ENCODE measurements at regions not wholly inside any gene's neighbourhood (a gene's known extent, or its start where the extent isn't known, plus 50 kb on each side); places are given as distances from the start of the nearest gene placed in this dataset.

DNA sequence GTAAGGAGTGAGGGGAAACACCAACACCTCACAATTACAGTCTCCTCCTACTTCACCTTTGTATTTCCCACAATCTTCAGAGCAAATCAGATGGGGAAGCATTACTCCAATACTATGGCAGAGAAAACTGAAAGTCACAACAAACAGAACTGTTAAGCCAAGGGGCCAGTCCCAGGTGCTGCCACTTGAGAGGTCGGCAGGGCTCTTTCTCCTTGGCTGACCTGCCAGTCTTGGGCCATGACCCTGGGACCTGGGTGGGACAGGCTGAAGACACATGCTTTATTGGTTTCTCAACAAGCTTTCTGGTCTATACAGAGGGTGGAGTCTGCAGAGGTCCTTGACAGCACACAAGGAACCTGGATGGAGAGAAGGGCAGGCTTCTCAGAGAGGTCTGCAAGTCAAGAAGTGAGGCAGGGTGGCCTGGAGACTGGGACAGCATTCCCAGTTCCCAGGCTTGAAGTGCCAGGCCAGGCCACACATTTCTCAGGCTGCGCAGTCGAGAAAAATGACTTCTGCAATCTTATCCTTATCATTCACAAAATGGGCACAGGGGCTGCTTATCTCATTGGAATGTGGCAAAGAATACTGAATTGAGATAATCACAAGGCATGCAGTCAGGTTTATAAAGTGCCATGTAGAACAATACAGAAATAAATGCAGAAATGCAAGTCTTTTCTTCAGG is 301.0 kb downstream of the CXCL12 start:
- no peak for DNase-seq

DNA sequence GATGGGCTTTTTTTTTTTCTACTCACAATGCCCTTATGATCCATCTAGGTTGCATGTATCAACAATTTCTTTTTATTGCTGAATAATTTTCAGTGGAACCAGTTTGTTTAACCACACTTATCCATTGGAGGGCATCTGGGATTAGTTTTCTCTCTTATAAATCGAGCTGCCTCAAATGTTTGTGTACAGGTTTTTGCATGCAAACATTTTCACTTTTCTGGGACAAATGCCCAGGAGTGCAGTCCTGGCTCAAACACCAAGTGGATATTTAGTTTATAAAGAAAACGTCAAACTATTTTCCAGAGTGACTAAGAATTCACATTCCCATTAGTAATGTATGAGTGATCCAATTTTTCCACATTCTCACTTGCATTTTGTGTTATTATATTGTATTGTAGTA is 313.4 kb downstream of the CXCL12 start:
- DNase-seq, result no peak

DNA sequence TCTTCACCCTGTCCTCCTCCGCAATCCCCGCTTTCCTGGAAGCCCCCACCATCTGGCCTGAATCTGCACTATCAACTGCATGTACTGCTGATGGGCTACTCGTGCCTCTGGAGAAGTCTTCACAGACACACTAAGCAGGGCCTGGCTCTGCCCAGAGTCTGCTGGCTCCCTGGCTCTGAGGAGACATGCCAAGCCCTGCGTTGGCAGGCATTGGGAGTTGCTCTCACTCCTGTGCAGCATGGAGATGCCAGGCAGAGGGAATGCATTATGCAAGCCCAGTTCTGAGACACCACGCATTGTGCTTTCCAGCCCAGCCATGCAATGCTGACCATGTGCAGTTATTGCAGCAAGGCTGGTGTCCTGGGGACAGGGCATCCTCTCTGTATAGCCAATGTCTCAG is 314.6 kb downstream of the CXCL12 start:
- DNase-seq, result no peak

DNA sequence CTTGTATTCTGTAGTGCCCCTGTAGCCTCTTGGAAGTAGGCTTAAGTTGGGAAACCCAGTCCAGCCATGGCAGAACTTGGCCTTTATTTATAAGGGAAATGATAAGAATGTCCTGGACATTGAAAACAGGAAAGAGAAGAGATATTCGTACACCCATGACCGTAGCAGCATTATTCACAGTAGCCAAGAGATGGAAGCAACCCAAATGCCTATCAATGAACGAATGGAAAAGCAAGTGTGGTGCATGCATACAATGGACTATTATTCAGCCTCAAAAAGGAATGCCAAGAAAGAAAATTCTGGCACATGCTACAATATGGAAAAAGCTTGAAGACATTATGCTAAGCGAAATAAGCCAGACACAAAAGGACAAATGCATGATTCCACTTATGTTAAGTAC is 315.3 kb downstream of the CXCL12 start:
- DNase-seq, result no peak

DNA sequence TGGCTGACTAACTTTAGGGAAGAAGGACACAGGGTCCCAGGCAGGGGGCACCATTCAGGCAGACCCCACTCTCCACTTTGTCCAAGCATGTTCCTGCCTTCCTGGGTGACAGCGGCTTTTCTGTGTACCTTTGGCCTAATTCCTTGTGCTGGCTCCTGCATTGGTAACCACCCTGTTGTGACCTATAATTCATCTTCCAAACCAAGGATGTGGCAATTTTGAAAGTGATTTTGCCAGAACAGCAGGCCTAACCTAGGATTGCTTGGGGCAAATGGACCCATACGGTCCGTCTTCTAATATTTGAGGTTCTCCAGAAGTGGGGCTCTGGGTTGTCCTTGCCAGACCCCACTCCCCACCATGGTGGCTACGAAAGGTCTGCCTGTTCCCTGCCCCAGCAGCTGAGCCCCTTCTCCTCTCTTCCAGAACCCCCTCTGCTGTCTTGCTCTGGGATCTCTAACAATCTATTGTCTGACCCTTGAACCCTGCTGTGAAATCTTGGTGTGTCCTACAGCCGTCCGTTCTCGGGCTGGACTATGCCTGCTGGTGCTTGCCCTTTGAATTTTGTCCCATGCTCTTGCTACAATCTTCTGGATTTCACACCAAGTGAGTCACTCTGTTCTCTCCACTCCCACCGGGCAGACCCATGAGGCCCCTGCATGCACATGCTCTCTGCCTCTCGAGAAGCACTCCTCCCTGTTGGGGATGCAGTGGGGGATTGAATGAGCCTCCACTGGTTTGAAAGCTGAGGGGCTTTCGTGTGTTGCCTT is 316.0 kb downstream of the CXCL12 start:
- DNase-seq, result no peak

DNA sequence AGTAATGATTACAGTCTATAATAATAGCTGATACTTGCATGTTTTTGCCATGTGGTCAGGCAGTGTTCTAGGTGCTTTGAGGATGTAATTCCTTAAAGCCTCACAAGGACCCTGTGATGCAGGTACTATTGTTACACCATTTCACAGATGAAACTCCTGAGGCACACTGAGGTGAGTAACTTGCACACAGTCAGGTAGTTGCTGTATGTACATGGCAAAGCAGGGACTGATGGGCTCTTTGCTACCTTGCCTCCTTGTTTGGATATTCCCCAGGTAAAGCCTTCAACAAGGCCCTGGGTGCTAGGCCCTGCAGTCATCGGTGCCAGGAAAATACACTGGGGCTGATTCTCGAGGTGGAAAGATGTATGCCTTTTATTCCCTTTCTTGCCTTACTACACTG is 317.5 kb downstream of the CXCL12 start:
- DNase-seq, result no peak

DNA sequence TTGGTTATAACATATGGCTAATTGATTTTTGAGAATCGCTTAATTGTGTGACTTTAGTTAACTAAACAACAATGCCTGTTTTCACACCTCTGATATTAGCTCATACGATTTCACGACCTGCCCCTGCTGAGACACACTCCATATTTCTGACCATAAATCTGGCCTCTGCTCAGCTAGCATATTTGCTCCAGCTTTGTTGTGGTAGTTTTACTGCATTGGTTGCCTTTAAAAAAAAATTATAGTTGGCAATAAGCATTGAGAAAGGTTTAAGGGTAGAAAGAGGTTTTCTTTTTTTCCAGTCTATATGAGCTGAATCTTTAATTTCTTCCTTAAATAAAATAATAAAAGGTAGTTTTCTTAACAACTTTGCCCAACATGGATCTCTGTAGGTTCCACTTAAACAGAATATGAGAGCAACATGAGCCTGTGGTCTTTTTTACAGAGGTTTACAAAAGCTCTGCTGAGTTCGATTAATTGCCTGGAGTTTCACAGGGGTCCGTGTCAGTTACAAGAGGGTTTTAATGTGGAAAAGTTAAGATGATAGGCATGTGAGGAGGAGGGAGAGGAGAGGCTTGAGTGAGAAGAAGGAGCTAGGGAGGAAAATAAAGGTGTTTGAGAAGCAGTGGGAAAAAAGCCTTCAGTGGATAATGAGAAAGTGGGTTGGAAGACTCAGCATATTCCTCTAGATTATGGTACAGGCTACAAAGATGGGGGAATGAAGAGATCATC is 318.2 kb downstream of the CXCL12 start:
- no peak for DNase-seq

DNA sequence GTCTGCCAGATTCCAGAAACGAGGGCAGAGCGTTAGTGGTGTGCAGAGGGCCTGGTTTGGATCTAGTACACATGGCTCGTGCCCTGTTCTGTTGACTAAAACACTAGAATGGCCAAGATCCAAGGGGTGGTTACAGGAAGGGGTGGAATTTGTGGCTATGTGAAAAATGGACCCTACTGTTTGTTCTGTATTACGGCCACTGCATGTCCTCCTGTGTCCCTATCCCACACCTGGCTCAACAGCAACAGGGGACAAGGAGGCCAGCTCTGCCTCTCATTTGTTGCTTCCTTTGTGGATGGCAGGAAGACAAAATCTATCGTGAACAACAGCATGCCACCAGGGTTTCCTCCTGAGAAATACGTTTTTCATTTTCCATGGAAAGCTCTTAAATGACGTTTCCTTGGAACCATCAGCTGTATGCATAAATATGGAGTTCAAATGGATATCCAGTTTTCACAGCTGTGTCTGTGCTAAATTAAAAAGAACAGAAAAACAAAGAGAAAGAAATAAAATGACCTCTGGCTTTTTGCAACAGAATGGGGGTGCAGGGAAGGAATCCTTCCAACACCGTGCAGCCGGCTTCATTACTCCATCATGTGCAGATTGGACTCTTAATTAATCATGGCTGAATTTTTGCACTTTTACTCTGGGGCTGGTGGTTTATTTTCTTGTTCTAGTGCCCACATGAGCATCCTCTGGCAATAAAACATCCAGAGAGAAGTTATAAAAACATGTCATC is 318.9 kb downstream of the CXCL12 start:
- DNase-seq, result no peak

DNA sequence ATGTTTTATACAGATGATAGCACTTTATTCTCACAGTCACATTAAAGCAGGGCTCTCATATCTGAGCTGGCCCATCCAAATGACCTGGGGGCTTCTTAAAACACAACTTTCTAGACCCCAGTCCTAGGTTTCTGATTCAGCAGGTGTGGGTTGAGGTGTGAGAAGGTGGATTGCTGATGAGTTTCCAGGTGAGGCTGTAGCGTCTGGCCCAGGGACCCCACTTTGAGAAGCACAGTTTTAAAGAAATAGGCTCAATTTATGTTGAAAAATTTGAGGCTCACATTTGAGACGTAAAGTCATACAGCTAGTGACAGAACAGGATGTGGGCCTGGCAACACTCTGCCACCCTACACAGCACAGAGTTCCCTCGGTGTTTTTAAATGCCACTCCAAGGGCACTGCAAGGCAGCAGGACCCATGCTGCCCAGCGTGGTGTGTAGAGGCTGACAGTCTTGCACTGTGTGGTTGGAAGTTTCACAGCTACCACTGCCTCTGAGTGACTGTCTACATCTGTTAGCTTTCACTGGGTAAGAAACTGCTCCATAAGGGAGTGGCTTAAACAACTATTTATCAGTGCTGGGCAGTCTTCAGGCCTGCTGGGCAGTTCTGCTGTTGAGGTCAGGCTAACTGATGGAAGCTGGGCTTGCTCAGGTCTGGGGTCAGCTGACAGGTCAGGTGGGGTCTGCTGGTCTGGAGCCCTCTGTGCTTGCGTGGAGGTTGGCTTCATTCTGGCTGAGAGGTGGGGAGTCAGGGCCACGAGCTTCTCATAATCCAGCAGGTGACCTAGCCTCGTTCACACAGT is 319.7 kb downstream of the CXCL12 start:
- no peak for DNase-seq

DNA sequence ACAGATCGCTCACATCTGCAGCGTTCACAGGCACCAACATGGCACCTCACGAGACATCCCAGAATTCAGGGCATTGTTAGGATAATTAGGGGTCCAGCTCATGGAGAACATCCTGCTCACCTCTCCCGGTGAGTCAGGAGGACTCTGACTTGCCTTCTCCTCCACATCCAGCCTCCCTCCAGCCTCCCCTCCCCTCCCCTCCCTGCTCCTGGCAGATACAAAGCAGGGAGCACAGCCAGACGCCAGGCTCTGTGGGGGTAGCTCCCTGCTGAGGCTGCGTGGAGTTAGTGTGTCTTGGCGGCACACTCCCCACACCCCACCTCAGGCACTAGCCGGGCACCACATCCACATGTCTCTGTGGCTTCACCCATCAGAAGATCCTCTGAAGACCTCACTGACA is 320.6 kb downstream of the CXCL12 start:
- no peak for DNase-seq

DNA sequence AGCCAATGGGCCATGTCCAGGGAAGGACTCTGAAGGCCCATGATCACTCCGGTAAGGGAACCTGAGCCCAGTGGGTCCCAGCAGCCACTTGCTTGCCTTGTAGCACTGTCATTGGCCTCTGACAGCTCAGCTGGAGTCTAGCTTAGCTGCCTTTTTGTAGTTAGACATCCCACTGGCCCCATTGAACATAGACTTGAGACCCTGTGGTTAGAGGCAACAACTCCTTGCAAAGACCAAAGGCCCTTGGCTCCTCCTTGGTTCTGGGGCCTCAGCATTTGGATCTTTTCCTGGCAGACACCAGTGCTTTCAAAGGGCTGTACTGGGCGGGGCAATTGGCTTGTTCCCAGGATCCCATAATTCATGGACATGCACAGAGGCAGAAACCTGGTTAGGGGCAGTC is 321.2 kb downstream of the CXCL12 start:
- no peak for DNase-seq

DNA sequence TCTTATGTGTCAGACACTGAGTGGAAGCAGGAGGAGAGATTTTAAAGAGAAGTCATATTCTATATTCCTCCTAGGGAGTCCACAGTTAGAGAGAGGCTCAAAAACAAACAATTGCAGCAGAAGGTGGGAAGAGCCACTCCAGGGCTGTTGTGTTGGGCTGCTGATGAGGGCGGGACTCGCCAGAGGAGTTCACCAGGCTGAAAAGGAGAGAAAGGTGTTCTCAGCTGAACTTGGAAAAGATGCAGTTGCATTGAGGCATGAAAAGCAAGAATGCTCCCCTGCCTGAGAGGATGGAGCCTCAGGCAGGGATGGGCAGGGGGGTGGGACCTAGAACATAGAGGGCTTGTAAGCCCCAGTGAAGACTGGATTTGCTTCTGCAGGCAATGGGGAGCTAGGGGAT is 324.2 kb downstream of the CXCL12 start:
- no peak for DNase-seq

DNA sequence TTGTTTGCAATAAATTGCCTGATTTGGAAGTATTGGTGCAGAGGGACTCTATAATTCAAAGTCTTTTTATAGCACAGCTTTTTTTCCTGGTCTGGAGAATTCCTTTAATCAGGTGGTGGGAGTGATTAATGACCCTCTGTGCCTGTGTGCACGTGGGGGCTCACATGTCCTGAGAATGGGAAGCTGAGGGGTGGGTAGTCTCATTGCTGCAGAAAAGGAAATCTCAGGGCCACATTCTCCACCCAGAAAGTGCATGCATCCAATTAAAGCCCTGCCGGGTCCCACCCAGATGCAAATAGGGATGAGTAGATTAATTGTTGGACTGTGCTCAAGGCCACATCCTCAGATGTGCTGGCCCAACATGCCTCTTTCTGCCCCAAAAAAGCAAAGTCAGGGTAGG is 324.7 kb downstream of the CXCL12 start:
- DNase-seq, result no peak

DNA sequence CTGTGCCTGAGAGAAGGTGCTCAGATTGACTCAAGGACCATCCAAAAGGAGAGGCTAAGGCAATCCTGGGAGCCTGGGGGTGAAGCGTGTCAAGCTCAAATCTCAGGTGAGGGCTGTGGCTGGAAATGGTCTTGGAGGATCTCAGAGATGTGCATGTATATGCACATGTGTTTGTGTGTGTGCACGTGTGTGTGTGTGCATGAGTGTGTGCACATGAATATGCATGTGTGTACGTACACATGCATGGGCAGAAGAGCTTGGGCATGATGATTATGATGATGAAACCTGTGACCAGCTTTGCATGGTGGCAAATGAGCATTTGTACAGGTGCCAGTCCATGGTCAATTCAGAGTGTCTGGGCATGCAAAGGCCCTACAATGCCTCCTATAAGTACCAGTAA is 326.6 kb downstream of the CXCL12 start:
- no peak for DNase-seq

DNA sequence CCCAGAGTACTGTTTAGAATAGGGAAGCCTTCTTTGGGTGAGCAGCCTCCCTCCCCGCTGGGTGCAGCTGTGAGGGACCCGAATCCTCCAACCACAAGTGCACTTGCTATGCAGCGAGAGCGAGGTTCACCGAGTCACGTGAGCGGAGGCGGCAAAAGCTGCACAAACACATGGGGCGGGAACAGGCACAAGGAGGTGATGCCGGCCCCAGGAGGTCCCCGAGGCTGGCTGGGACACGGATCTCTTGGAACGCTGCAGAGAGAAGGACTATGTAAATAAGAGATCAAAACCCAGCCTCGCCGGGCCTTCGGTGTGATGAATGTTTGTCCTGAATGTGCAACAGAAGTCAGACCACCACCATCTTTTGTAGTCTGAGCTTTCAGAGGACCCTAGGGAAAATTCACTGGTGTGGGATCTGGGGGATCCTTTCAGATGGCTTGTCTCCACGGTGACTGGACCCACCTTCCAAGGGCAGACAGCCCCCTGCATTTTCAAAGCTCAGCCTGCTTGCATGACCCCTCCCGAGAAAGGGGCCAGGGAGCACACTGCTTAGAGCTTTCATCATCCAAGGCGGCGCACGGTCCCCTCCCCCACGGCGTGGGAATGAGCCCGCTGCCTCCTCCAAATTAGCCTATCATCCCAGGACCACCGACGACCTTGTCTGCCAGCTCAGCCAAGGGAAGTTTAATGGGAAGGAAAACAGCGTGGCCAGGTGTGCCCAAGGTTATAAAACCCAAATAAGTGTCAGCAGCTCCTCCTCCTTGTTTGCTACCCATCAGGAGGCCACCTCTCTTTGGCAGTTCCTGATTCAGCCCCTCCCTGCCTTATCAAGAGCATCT is 327.7 kb downstream of the CXCL12 start:
- no peak for DNase-seq

DNA sequence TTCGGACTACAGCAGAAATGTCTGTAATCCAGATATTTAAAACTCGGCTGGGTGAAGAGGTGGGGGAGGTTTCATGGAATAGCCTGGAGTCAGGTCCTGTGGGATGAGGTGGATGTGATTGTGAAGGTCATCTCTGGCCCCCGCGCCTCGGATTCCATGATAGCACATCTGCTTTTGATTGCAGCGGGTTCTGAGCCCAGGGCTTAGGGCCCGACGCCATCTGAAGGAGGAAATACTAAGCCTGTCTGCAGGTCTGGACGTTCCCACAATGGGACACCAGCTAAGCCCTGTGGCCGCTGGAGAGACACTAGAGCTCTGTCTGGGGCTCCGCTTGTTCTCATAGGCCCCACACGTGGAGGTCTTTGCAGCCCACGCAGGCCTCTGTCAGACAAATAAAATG is 328.7 kb downstream of the CXCL12 start:
- DNase-seq, result no peak

DNA sequence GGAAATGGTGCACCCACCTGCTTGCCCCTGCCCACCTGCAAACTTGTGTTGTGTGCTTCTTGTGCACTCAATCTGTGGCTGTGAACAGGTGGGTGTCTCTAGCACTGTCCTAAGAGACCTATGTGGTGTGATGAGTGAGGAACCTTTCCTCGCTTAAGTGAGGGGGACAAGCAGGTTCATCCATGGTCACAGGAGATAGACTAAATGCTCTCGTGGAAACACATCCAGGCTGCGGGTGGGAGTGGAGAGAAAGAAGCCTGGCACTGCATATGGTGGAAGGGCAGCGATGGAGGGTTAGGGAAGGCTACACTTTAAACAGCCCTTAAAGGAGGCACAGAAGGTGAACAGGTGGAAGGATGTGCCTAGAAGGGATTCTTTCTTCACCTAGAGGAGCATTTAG is 330.9 kb downstream of the CXCL12 start:
- DNase-seq, result no peak

DNA sequence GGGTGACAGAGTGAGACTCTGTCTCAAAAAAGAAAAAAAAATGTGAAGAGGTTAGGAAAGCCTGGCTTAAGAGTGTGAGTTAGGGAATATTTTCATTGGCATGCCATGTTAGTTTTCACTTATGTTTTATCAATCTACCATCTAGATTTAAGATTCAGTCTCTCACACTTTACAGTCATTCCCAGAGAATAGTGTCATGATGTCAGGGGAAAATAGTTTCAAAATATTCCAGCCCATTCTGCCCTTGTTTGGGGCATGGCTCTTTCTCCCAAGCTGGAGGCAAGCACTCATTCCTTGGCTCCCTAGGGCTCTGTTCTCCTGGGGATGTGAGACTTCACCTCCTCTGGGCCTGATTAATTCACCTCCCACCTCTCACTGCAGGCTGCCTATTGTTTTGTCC is 331.5 kb downstream of the CXCL12 start:
- no peak for DNase-seq

DNA sequence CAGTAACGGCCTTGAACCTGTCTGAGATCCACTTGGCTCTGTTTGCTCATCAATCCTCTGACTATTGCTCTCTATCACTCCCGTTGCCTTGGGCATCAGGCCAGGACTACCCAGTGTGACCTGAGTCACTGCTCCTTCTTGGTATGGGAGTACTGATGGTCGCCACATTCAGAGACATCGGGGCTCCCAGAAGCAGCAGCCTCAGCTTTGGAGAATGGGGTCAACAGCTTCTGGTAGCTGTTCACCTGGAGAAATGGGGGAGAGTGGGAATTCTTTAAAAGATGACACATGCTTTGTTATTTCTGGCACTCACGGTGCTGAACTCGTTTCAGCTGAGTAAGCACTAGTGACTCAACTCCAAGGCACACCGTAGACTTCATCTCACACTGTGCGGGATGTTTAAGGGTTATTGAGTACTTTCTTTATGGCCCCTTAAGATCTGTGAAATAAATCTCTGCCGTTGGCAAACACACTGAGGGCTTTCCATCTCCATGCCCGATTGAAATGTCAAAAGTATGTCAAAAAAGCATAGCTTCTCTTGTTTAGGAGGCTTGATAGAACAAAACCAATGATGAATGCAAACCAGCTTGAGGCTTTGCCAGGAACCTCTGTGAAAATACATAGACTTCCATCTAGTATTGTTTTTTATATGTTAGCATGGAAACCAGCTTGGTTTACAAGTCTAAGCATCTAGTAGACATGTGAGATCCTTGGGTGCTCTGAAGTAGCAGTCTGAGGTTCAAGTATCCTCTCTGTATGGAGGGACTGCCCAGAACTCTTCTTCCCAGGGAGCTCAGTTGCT is 333.1 kb downstream of the CXCL12 start:
- no peak for DNase-seq

DNA sequence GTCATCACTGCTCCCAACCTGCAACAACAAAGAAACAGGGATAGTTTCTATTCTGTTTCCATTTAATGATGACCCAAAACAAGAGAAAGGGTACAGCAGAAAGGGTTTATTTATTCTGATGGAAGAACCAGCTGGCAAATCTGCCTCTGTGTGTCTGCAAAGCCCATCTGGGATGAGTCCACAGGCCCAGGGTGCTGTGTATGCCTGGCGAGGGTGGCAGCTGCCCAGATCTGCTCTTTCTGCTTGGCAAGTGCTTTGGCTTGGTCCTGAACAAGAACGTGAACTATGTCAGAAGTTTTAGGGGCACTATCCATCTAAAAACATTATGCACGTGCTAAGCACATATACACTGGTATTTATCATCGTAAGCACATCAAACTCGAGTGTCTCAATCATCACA is 333.8 kb downstream of the CXCL12 start:
- DNase-seq, result no peak

Measured in hematopoietic multipotent progenitor cell treated with erythropoietin and hydrocortisone succinate and interleukin-3 and kit ligand, for 4 days (in vitro differentiated cells).